Stomach (tissue), 6 donors: ENCODE measurements at regions not wholly inside any gene's neighbourhood (a gene's known extent, or its start where the extent isn't known, plus 50 kb on each side); places are given as distances from the start of the nearest gene placed in this dataset.

Experiments
- DNase-seq, 2 donors: peaks; one replicate each; pipeline versions ENCODE4 v3.0.0 to v3.0.0-alpha.2; 2013 to 2019
- H3K27ac ChIP-seq, 5 donors: fragments of 200-600 bp in 4 of 5; sonication (generic) in 4 of 5; one replicate each; pipeline ENCODE4 v1.5.1; 2013 to 2019; ENCODE audit warnings: mild to moderate bottlenecking in 1 of 5, moderate library complexity in 1 of 5
- H3K27me3 ChIP-seq, 3 donors: fragments of 200-600 bp; sonication (generic); one replicate each; pipeline ENCODE4 v1.5.1; 2017 to 2019; ENCODE audit warnings: mixed run types in 1 of 3
- H3K36me3 ChIP-seq, 4 donors: fragments of 200-600 bp; sonication (generic); 1 replicate in 3 of 4; 2 replicates in 1 of 4; pipeline ENCODE4 v1.5.1; 2016 to 2019
- H3K4me1 ChIP-seq, 4 donors: fragments of 200-600 bp; sonication (generic); one replicate each; pipeline ENCODE4 v1.5.1; 2016 to 2019
- H3K4me3 ChIP-seq, 4 donors: fragments of 200-600 bp; sonication (generic) in 3 of 4; one replicate each; pipeline ENCODE4 v1.5.1; 2016 to 2019; ENCODE audit warnings: mild to moderate bottlenecking in 1 of 4
- H3K9me3 ChIP-seq, 4 donors: fragments of 200-600 bp; sonication (generic); one replicate each; pipeline ENCODE4 v1.5.1; 2016 to 2019
- POLR2AphosphoS5 ChIP-seq, 3 donors: sonication (generic); formaldehyde crosslinking; IDR thresholded peaks; one replicate each; pipeline ENCODE4 v1.6.1; 2016; ENCODE audit warnings: antibody characterized with exemption in 3 of 3
- intact Hi-C: fragments of 100-400 bp; cut with DNase I; formaldehyde crosslinking; loops from one replicate; pipeline ENCODE4 v1.15.1; 2023; ENCODE audit warnings: low total_unique reads
- donor health status: Bipolar disorder and iron deficiency.

- H3K9me3 ChIP-seq: peaks cover 0 to 8% (median 0%) of the 10 kb centered on the region in 4 donors
Observed at GRCh38 chr2:19408592-19408991, 50.2 kb upstream of the OSR1 start.

More at GRCh38 chr2:19408592-19408991, 50.2 kb upstream of the OSR1 start:
- no peak for TF ChIP-seq POLR2AphosphoS5 (IDR thresholded peaks at IDR 0.05)
- no peak overlapping the region for H3K27ac ChIP-seq
- H3K36me3 ChIP-seq: no peaks in the 10 kb centered on the region
- no peaks in the 10 kb centered on the region for H3K27me3 ChIP-seq
- H3K4me1 ChIP-seq: no peaks in the 10 kb centered on the region
- H3K4me3 ChIP-seq: no peak overlapping the region
- intact Hi-C loops: no loop called here
- no peak for DNase-seq
